ENCODE measurements at regions not wholly inside any gene's neighbourhood (a gene's known extent, or its start where the extent isn't known, plus 50 kb on each side); places are given as distances from the start of the nearest gene placed in this dataset. TPM values are rescaled to one million over a fixed set of nuclear protein-coding genes. Genes with fewer than 3 reads are reported as not detected.

- Histone ChIP-seq H3K4me2 (ENCODE audit: low read length) (no peak overlapping the region), H3K27me3 (ENCODE audit: control insufficient read depth, insufficient read depth, low read length) (peaks cover 17% of the 10 kb centered on the region), H3K9ac (ENCODE audit: low read depth, low read length) (no peak overlapping the region), H3K36me3 (ENCODE audit: insufficient read depth, low read length) (no peaks in the 10 kb centered on the region), H3K4me1 (ENCODE audit: control insufficient read depth, insufficient read depth, low read length) (no peaks in the 10 kb centered on the region), H3K9me3 (replicated peaks; ENCODE audit: low read length) (no peaks in the 10 kb centered on the region), H3K4me3 (ENCODE audit: low read length) (no peak overlapping the region)
Measured at GRCh38 chr6:53412751-53413150, 64.0 kb upstream of the ELOVL5 start.

- H3K4me3 ChIP-seq (ENCODE audit: low read length), result no peak overlapping the region
- no peaks in the 10 kb centered on the region for H3K36me3 ChIP-seq (ENCODE audit: insufficient read depth, low read length)
- H3K4me1 ChIP-seq (ENCODE audit: control insufficient read depth, insufficient read depth, low read length), result no peaks in the 10 kb centered on the region
- peaks cover 23% of the 10 kb centered on the region for H3K27me3 ChIP-seq (ENCODE audit: control insufficient read depth, insufficient read depth, low read length)
- no peaks in the 10 kb centered on the region for H3K9me3 ChIP-seq (replicated peaks; ENCODE audit: low read length)
- H3K4me2 ChIP-seq (ENCODE audit: low read length), result no peak overlapping the region
- H3K9ac ChIP-seq (ENCODE audit: low read depth, low read length), result no peak overlapping the region
Measured at GRCh38 chr6:53412021-53412715, 63.4 kb upstream of the ELOVL5 start.

- Histone ChIP-seq H3K4me2 (ENCODE audit: low read length) (no peak overlapping the region), H3K9me3 (replicated peaks; ENCODE audit: low read length) (no peaks in the 10 kb centered on the region), H3K36me3 (ENCODE audit: insufficient read depth, low read length) (no peaks in the 10 kb centered on the region), H3K4me3 (ENCODE audit: low read length) (no peak overlapping the region), H3K27me3 (ENCODE audit: control insufficient read depth, insufficient read depth, low read length) (peaks cover 25% of the 10 kb centered on the region), H3K4me1 (ENCODE audit: control insufficient read depth, insufficient read depth, low read length) (no peaks in the 10 kb centered on the region), H3K9ac (ENCODE audit: low read depth, low read length) (no peak overlapping the region)
Measured at GRCh38 chr6:53411451-53411850, 62.7 kb upstream of the ELOVL5 start.

GRCh38 chr6:53410508-53411258 lies 61.9 kb upstream of the ELOVL5 start:
- no peaks in the 10 kb centered on the region for H3K4me1 ChIP-seq (ENCODE audit: control insufficient read depth, insufficient read depth, low read length)
- no peaks in the 10 kb centered on the region for H3K36me3 ChIP-seq (ENCODE audit: insufficient read depth, low read length)
- no peak overlapping the region for H3K9ac ChIP-seq (ENCODE audit: low read depth, low read length)
- no peak overlapping the region for H3K4me3 ChIP-seq (ENCODE audit: low read length)
- H3K9me3 ChIP-seq (replicated peaks; ENCODE audit: low read length), result no peaks in the 10 kb centered on the region
- H3K27me3 ChIP-seq (ENCODE audit: control insufficient read depth, insufficient read depth, low read length), result peaks cover 29% of the 10 kb centered on the region
- no peak overlapping the region for H3K4me2 ChIP-seq (ENCODE audit: low read length)

- no peaks in the 10 kb centered on the region for H3K36me3 ChIP-seq (ENCODE audit: insufficient read depth, low read length)
Measured at GRCh38 chr6:53408826-53409225, 60.1 kb upstream of the ELOVL5 start.

GRCh38 chr6:53399027-53399344 lies 50.2 kb upstream of the ELOVL5 start:
- no peaks in the 10 kb centered on the region for H3K36me3 ChIP-seq (ENCODE audit: insufficient read depth, low read length)
- no peak overlapping the region for H3K4me2 ChIP-seq (ENCODE audit: low read length)
- H3K9me3 ChIP-seq (replicated peaks; ENCODE audit: low read length), result no peaks in the 10 kb centered on the region
- H3K27me3 ChIP-seq (ENCODE audit: control insufficient read depth, insufficient read depth, low read length), result no peaks in the 10 kb centered on the region
- no peaks in the 10 kb centered on the region for H3K4me1 ChIP-seq (ENCODE audit: control insufficient read depth, insufficient read depth, low read length)
- no peak overlapping the region for H3K9ac ChIP-seq (ENCODE audit: low read depth, low read length)
- no peak overlapping the region for H3K4me3 ChIP-seq (ENCODE audit: low read length)

More at GRCh38 chr6:53408826-53409225, 60.1 kb upstream of the ELOVL5 start:
- no peak overlapping the region for H3K4me2 ChIP-seq (ENCODE audit: low read length)
- H3K27me3 ChIP-seq (ENCODE audit: control insufficient read depth, insufficient read depth, low read length), result peaks cover 29% of the 10 kb centered on the region
- H3K9me3 ChIP-seq (replicated peaks; ENCODE audit: low read length), result no peaks in the 10 kb centered on the region
- H3K9ac ChIP-seq (ENCODE audit: low read depth, low read length), result no peak overlapping the region
- H3K4me3 ChIP-seq (ENCODE audit: low read length), result no peak overlapping the region
- no peaks in the 10 kb centered on the region for H3K4me1 ChIP-seq (ENCODE audit: control insufficient read depth, insufficient read depth, low read length)

GRCh38 chr6:53398247-53399026 lies 49.7 kb upstream of the ELOVL5 start:
- no peaks in the 10 kb centered on the region for H3K27me3 ChIP-seq (ENCODE audit: control insufficient read depth, insufficient read depth, low read length)
- no peaks in the 10 kb centered on the region for H3K4me1 ChIP-seq (ENCODE audit: control insufficient read depth, insufficient read depth, low read length)
- H3K9me3 ChIP-seq (replicated peaks; ENCODE audit: low read length), result no peaks in the 10 kb centered on the region
- H3K36me3 ChIP-seq (ENCODE audit: insufficient read depth, low read length), result no peaks in the 10 kb centered on the region
- H3K9ac ChIP-seq (ENCODE audit: low read depth, low read length), result no peak overlapping the region
- no peak overlapping the region for H3K4me3 ChIP-seq (ENCODE audit: low read length)
- H3K4me2 ChIP-seq (ENCODE audit: low read length), result no peak overlapping the region

Small RNAs in the stretch of these regions (small RNA-seq; reads per million reads assigned to genes)
- gene NANOGP3, result not detected
